GM21723 (cell line): ENCODE measurements at regions not wholly inside any gene's neighbourhood (a gene's known extent, or its start where the extent isn't known, plus 50 kb on each side); places are given as distances from the start of the nearest gene placed in this dataset.
"Not testable (repeated sequence)": the region's sequence is repeated elsewhere in the genome, so short reads cannot be mapped to it uniquely, and the experiment has no call there.

Experiments used
- ATAC-seq: cut with Tn5 transposase; IDR thresholded peaks from one replicate; pipeline ENCODE4 v1.9.1; 2021; ENCODE audit warnings: mild to moderate bottlenecking, moderate library complexity; ENCODE audit not compliant: unreplicated experiment

GRCh38 chr12:31822761-31823160 is 93.9 kb upstream of the AMN1 start:
- no peak for ATAC-seq

GRCh38 chr12:31821484-31821883 is 92.7 kb upstream of the AMN1 start:
- no peak for ATAC-seq

GRCh38 chr12:31820832-31821231 is 92.0 kb upstream of the AMN1 start:
- no peak for ATAC-seq

- ATAC-seq, result no peak
Observed at GRCh38 chr12:31819427-31819826, 90.6 kb upstream of the AMN1 start.

- no peak for ATAC-seq
Observed at GRCh38 chr12:31818623-31819268, 89.9 kb upstream of the AMN1 start.

- no peak for ATAC-seq
Observed at GRCh38 chr12:31817120-31817519, 88.3 kb upstream of the AMN1 start.

- no peak for ATAC-seq
Observed at GRCh38 chr12:31815096-31815495, 86.3 kb upstream of the AMN1 start.

GRCh38 chr12:31813305-31813704 is 84.5 kb upstream of the AMN1 start:
- no peak for ATAC-seq

GRCh38 chr12:31807773-31808097 is 78.9 kb upstream of the AMN1 start:
- no peak for ATAC-seq

GRCh38 chr12:31807081-31807772 is 78.4 kb upstream of the AMN1 start:
- not testable (repeated sequence) for ATAC-seq

GRCh38 chr12:31805681-31806080 is 76.9 kb upstream of the AMN1 start:
- not testable (repeated sequence) for ATAC-seq

- ATAC-seq, result not testable (repeated sequence)
Observed at GRCh38 chr12:31804707-31805106, 75.9 kb upstream of the AMN1 start.

- ATAC-seq, result peak; percentile 41
Observed at GRCh38 chr12:31804185-31804504, 75.3 kb upstream of the AMN1 start.

GRCh38 chr12:31803306-31804184 is 74.7 kb upstream of the AMN1 start:
- no peak for ATAC-seq

GRCh38 chr12:31801872-31802271 is 73.1 kb upstream of the AMN1 start:
- no peak for ATAC-seq

- ATAC-seq, result no peak
Observed at GRCh38 chr12:31797230-31797872, 68.5 kb upstream of the AMN1 start.

GRCh38 chr12:31796270-31796951 is 67.6 kb upstream of the AMN1 start:
- ATAC-seq, result no peak

- ATAC-seq, result no peak
Observed at GRCh38 chr12:31794745-31795144, 65.9 kb upstream of the AMN1 start.

- ATAC-seq, result not testable (repeated sequence)
Observed at GRCh38 chr12:31791265-31791664, 62.4 kb upstream of the AMN1 start.

GRCh38 chr12:31790759-31791158 is 61.9 kb upstream of the AMN1 start:
- ATAC-seq, result no peak

- ATAC-seq, result no peak
Observed at GRCh38 chr12:31785318-31785717, 56.5 kb upstream of the AMN1 start.
